Peyer's patch (tissue), 4 donors: ENCODE measurements at regions not wholly inside any gene's neighbourhood (a gene's known extent, or its start where the extent isn't known, plus 50 kb on each side); places are given as distances from the start of the nearest gene placed in this dataset.

Source experiments
- DNase-seq, 3 donors: peaks; one replicate each; pipeline ENCODE4 v3.0.0-alpha.2; 2017 to 2019
- H3K27ac ChIP-seq, 4 donors: fragments of 200-600 bp; sonication (generic); one replicate each; pipeline ENCODE4 v1.5.1; 2016 to 2019
- H3K27me3 ChIP-seq, 2 donors: fragments of 200-600 bp; sonication (generic); one replicate each; pipeline ENCODE4 v1.5.1; 2019
- H3K36me3 ChIP-seq, 3 donors: fragments of 200-600 bp; sonication (generic); one replicate each; pipeline ENCODE4 v1.5.1; 2016 to 2019
- H3K4me1 ChIP-seq, 4 donors: fragments of 200-600 bp; sonication (generic); one replicate each; pipeline ENCODE4 v1.5.1; 2016 to 2019
- H3K4me3 ChIP-seq, 4 donors: fragments of 200-600 bp; sonication (generic); 1 replicate in 3 of 4; 2 replicates in 1 of 4; pipeline ENCODE4 v1.5.1; 2016 to 2019; ENCODE audit warnings: mild to moderate bottlenecking in 1 of 4
- H3K9me3 ChIP-seq, 4 donors: fragments of 200-600 bp; sonication (generic); one replicate each; pipeline ENCODE4 v1.5.1; 2016 to 2019; ENCODE audit warnings: mild to moderate bottlenecking in 1 of 4
- POLR2A ChIP-seq, 2 donors: fragments of 450-650 bp; IDR thresholded peaks; one replicate each; pipeline ENCODE4 v1.5.1; 2017; ENCODE audit warnings: antibody characterized with exemption in 2 of 2, mild to moderate bottlenecking in 2 of 2, moderate library complexity in 2 of 2
- TF ChIP-seq, protein P1 (sequence below), 6 experiments: fragments of 450-650 bp in 4 of 6; fragments of 200-600 bp in 2 of 6; sonication (generic) in 1 of 6; IDR thresholded peaks; one replicate each; pipeline ENCODE4 v1.5.1; 2017 to 2019; ENCODE audit warnings: antibody characterized with exemption in 6 of 6, mild to moderate bottlenecking in 3 of 6, moderate library complexity in 1 of 6

DNA sequence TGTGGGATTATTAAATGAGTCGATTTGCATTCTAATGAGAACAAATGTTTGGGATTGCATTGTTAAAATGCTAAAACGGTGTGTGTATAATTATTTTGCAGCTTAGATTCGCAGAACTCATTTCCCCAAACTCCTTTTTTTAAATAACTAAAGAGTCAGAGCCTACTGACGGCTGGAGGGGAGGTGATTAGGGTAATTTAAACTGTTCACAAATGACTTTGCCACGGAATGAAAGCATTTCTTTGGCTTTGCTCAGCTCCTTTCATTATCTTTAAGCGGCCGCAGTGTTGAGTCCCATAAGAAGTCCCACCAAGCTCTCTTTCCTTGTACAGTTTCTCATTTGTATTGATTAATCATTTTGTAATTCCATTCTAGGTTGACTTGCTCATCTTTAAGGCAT is 1632.8 kb downstream of the MAT2B start:
- no peak overlapping the region for H3K27ac ChIP-seq
- no peak overlapping the region for H3K4me3 ChIP-seq
- H3K9me3 ChIP-seq = no peaks in the 10 kb centered on the region
- H3K4me1 ChIP-seq = no peaks in the 10 kb centered on the region
- no peak for DNase-seq
- no peaks in the 10 kb centered on the region for H3K36me3 ChIP-seq
- TF ChIP-seq, protein P1, sequence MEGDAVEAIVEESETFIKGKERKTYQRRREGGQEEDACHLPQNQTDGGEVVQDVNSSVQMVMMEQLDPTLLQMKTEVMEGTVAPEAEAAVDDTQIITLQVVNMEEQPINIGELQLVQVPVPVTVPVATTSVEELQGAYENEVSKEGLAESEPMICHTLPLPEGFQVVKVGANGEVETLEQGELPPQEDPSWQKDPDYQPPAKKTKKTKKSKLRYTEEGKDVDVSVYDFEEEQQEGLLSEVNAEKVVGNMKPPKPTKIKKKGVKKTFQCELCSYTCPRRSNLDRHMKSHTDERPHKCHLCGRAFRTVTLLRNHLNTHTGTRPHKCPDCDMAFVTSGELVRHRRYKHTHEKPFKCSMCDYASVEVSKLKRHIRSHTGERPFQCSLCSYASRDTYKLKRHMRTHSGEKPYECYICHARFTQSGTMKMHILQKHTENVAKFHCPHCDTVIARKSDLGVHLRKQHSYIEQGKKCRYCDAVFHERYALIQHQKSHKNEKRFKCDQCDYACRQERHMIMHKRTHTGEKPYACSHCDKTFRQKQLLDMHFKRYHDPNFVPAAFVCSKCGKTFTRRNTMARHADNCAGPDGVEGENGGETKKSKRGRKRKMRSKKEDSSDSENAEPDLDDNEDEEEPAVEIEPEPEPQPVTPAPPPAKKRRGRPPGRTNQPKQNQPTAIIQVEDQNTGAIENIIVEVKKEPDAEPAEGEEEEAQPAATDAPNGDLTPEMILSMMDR (IDR thresholded peaks at IDR 0.05) = no peak
- no peak for TF ChIP-seq POLR2A (IDR thresholded peaks at IDR 0.05)
- no peaks in the 10 kb centered on the region for H3K27me3 ChIP-seq

DNA sequence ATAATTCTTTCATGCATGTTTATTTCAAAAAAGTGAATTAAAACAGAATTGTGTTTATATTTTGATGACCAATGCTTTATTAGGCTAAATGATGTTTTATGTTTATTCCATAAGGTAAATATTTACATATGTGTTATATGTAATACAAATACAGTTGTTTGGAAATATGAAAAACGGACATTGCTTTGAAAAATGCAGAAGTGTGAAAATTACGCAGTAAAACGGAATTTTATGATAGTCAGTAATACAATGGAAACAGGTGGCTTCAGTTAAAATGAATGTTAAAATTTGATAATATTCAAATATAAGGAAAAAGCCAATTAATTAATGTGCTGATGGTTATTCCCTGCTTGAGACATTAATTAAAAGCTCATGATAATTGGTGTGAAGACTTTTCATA is 1633.8 kb downstream of the MAT2B start:
- Histone ChIP-seq H3K9me3 (no peaks in the 10 kb centered on the region), H3K27ac (no peak overlapping the region), H3K4me1 (no peaks in the 10 kb centered on the region), H3K36me3 (no peaks in the 10 kb centered on the region), H3K4me3 (no peak overlapping the region), H3K27me3 (no peaks in the 10 kb centered on the region)
- DNase-seq = no peak
- no peak for TF ChIP-seq POLR2A (IDR thresholded peaks at IDR 0.05)
- TF ChIP-seq, protein P1 (IDR thresholded peaks at IDR 0.05) = no peak

DNA sequence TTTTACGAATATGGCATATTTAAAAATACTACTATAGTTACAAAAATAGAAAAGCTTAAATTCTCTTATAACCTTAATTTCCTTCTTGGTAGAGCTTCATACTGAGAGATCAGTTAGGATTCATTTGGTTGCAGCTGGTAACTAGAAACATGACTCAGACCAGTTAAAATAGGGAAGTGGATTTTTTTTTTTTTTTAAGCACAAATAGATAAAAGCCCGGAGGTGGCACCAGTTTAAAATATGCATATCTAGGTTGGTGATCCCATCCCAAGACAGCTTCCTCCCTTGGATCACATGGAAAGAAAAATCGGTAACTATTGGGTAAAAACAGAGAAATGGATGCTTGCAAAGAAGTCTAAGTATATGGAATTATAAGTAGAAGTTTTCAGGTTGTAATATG is 1634.3 kb downstream of the MAT2B start:
- Histone ChIP-seq H3K27me3 (no peaks in the 10 kb centered on the region), H3K27ac (no peak overlapping the region), H3K4me1 (no peaks in the 10 kb centered on the region), H3K9me3 (no peaks in the 10 kb centered on the region), H3K36me3 (no peaks in the 10 kb centered on the region), H3K4me3 (no peak overlapping the region)
- DNase-seq = no peak
- TF ChIP-seq, protein P1 (IDR thresholded peaks at IDR 0.05) = no peak
- TF ChIP-seq POLR2A (IDR thresholded peaks at IDR 0.05) = no peak

DNA sequence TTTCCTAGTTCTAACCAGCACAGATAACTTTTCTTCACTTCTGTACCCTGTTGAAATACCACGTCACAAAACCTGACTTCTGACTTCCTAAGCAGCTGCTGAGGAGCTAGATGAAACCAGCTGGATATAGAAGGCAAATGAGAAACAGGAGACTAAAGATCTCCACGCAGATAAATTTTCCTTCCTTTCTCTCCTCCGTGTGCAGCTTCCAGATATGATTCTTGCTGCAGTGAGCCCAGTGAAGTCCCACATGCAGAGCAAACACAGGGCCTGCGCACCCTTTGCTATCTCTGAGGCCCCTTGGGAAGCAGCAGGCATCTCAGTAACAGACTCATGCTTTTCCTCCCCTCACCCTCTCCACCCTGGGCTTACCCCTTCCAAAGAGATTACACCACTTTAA is 1638.3 kb downstream of the MAT2B start:
- DNase-seq = no peak
- Histone ChIP-seq H3K36me3 (no peaks in the 10 kb centered on the region), H3K4me3 (no peak overlapping the region), H3K27ac (no peak overlapping the region), H3K4me1 (no peaks in the 10 kb centered on the region), H3K27me3 (no peaks in the 10 kb centered on the region), H3K9me3 (no peaks in the 10 kb centered on the region)
- no peak for TF ChIP-seq POLR2A (IDR thresholded peaks at IDR 0.05)
- TF ChIP-seq, protein P1 (IDR thresholded peaks at IDR 0.05) = no peak

DNA sequence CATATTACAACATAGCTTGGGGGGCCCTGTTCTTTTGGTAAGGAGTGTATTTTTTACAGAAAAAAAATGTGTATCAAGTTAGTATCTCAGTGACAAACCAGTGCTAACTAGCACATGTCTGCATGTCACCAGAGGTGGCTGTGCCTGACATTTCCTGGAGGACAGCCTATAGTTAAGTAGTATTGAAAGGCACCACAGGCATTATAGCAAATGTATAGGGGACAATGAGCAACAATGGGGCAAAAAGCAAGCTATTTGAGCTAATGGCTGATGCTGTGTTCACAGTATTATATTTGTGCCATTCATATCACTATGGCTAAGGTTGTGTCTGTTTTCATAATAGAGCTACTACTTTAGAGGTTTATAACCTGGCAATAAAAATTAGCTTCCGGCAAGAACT is 1644.0 kb downstream of the MAT2B start:
- Histone ChIP-seq H3K4me1 (no peaks in the 10 kb centered on the region), H3K4me3 (no peak overlapping the region), H3K9me3 (no peaks in the 10 kb centered on the region), H3K27me3 (no peaks in the 10 kb centered on the region), H3K36me3 (no peaks in the 10 kb centered on the region), H3K27ac (no peak overlapping the region)
- no peak for DNase-seq
- TF ChIP-seq, protein P1 (IDR thresholded peaks at IDR 0.05) = no peak
- no peak for TF ChIP-seq POLR2A (IDR thresholded peaks at IDR 0.05)

DNA sequence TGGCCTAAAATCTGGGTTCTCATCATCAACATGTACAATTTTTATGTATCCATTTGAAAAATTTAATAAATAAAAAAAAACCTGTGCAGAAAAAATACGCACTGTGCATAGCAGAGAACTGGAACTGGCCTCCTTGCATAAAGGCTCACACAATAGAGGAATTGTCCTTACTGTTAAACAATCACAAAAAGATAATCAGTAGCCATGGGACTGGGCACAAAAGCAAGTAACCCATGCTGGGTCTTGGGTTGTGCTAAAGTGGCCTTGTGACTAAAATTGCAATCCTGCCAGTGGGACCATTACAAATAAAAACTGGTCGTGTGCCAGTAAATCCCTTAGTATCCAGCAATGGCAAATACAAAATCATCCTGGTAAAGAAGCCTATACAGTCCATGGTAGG is 1646.6 kb downstream of the MAT2B start:
- Histone ChIP-seq H3K36me3 (no peaks in the 10 kb centered on the region), H3K9me3 (no peaks in the 10 kb centered on the region), H3K4me3 (no peak overlapping the region), H3K27ac (no peak overlapping the region), H3K4me1 (no peaks in the 10 kb centered on the region), H3K27me3 (no peaks in the 10 kb centered on the region)
- TF ChIP-seq POLR2A (IDR thresholded peaks at IDR 0.05) = no peak
- TF ChIP-seq, protein P1 (IDR thresholded peaks at IDR 0.05) = no peak
- no peak for DNase-seq
